Lower leg skin (tissue), 4 donors: ENCODE measurements at regions not wholly inside any gene's neighbourhood (a gene's known extent, or its start where the extent isn't known, plus 50 kb on each side); places are given as distances from the start of the nearest gene placed in this dataset.

Source experiments
- DNase-seq, 2 donors: peaks; one replicate each; pipeline ENCODE4 v3.0.0-alpha.2; 2019; ENCODE audit warnings: low spot score in 2 of 2
- H3K4me3 ChIP-seq: fragments of 200-600 bp; sonication (generic); 2 replicates; pipeline ENCODE4 v1.5.1; 2017; ENCODE audit warnings: mild to moderate bottlenecking, low read depth; ENCODE audit not compliant: poor library complexity, severe bottlenecking
- CTCF ChIP-seq, 3 donors: fragments of 450-650 bp; IDR thresholded peaks; one replicate each; pipeline ENCODE4 v1.5.1; 2016; ENCODE audit warnings: antibody characterized with exemption in 3 of 3, mild to moderate bottlenecking in 3 of 3, moderate library complexity in 2 of 3
- POLR2A ChIP-seq, 2 donors: fragments of 450-650 bp; IDR thresholded peaks; one replicate each; pipeline ENCODE4 v1.6.1; 2016 to 2017; ENCODE audit warnings: antibody characterized with exemption in 2 of 2, mild to moderate bottlenecking in 1 of 2, moderate library complexity in 1 of 2
- WGBS, 2 donors: methylation state at CpG; one replicate each; pipeline ENCODE4 v1.1.5; 2018; 5-methylcytosine and 5-hydroxymethylcytosine counted together
- intact Hi-C: fragments of 100-400 bp; cut with DNase I; formaldehyde crosslinking; loops from one replicate; pipeline ENCODE4 v1.15.0; 2023; ENCODE audit warnings: low total_unique reads

DNA sequence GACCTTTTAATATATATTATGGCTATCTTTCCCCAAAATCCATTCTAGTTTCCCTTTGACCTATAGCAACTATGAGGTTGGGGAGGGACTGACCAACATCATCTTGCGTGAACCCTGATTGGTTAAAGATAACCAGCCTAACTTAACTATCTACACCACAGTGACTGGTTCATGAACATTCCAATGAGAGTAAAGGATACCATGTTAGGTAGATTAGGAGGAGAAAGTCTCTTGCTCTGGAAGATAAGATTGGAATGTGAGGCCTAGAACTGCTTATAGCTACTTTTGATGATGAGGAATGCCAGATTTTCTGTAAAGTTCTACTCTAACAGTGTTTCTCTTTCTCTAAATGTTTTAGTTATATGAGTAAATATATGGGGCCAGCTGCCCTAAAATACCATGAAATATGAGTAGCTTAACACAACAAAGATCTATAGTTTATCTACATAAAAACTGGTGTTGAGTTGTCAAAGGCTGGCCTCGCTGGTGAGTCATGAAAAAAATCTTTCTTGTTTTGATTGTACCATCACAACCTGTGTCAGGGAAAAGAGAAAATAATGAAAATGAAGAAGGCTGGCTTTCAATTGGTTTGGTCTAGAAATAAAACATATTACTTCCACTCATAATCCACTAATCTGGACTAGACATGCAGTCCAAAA, 481.4 kb downstream of the NSUN3 start:
- no peak overlapping the region for H3K4me3 ChIP-seq
- WGBS, 2 donors: 83 to 91% methylated on average over 2 of the region's 2 CpGs
- TF ChIP-seq POLR2A (IDR thresholded peaks at IDR 0.05) (no peak), CTCF (IDR thresholded peaks at IDR 0.05) (no peak)

GRCh38 chr3:94548581-94549316, 485.9 kb downstream of the NSUN3 start:
- TF ChIP-seq CTCF (IDR thresholded peaks at IDR 0.05): no peak
- TF ChIP-seq POLR2A (IDR thresholded peaks at IDR 0.05): no peak

More for the DNA sequence above, 481.4 kb downstream of the NSUN3 start:
- no peak for DNase-seq
- intact Hi-C loops: no loop called here

GRCh38 chr3:94561094-94561493, 498.2 kb downstream of the NSUN3 start:
- TF ChIP-seq POLR2A (IDR thresholded peaks at IDR 0.05): no peak
- no peak for TF ChIP-seq CTCF (IDR thresholded peaks at IDR 0.05)

More at GRCh38 chr3:94548581-94549316, 485.9 kb downstream of the NSUN3 start:
- no peak overlapping the region for H3K4me3 ChIP-seq
- 0 to 18% methylated on average over 1 of the region's 1 CpG for WGBS, 2 donors
- intact Hi-C loops: no loop called here
- DNase-seq: no peak

GRCh38 chr3:94564247-94564646, 501.4 kb downstream of the NSUN3 start:
- H3K4me3 ChIP-seq: no peak overlapping the region
- intact Hi-C loops: no loop called here
- no peak for DNase-seq
- WGBS, 2 donors: 49 to 53% methylated on average over 1 of the region's 1 CpG
- TF ChIP-seq CTCF (IDR thresholded peaks at IDR 0.05): no peak
- no peak for TF ChIP-seq POLR2A (IDR thresholded peaks at IDR 0.05)

More at GRCh38 chr3:94561094-94561493, 498.2 kb downstream of the NSUN3 start:
- WGBS, 2 donors: 35 to 41% methylated on average over 3 of the region's 3 CpGs
- intact Hi-C loops: no loop called here
- H3K4me3 ChIP-seq: no peak overlapping the region
- DNase-seq: no peak

DNA sequence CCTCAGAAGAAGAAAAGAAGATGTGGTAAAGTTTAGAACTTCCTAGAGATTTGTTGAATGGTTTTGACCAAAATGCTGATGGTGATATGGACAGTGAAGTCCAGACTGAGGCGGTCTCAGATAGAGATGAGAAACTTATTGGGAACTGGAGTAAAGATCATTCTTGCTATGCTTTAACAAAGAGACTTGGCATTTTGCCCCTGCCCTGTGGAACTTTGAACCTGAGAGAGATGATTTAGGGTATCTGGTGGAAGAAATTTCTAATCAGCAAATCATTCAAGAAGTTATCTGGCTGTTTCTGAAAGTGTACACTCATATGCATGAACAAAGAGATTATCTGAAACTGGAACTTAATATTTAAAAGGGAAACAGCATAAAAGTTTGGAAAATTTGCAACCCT, 505.2 kb downstream of the NSUN3 start:
- WGBS, 2 donors: 0 to 6% methylated on average over 1 of the region's 1 CpG
- intact Hi-C loops: no loop called here
- TF ChIP-seq POLR2A (IDR thresholded peaks at IDR 0.05): no peak
- TF ChIP-seq CTCF (IDR thresholded peaks at IDR 0.05): no peak
- no peak for DNase-seq
- H3K4me3 ChIP-seq: no peak overlapping the region
